Gastrocnemius medialis (tissue), 4 donors: ENCODE measurements at regions not wholly inside any gene's neighbourhood (a gene's known extent, or its start where the extent isn't known, plus 50 kb on each side); places are given as distances from the start of the nearest gene placed in this dataset.

Experiments used
- ATAC-seq, 2 donors: fragments of 150-250 bp; one replicate each; pipeline ENCODE4 v1.9.1; 2016
- DNase-seq, 2 donors: peaks; one replicate each; pipeline ENCODE4 v3.0.0-alpha.2; 2019
- H3K27ac ChIP-seq, 4 donors: fragments of 200-600 bp; sonication (generic); 1 replicate in 1 of 4; 2 replicates in 3 of 4; pipeline ENCODE4 v1.5.1; 2016 to 2018; ENCODE audit warnings: mild to moderate bottlenecking in 2 of 4, moderate library complexity in 1 of 4
- H3K27me3 ChIP-seq, 3 donors: fragments of 200-600 bp; sonication (generic) in 2 of 3; 1 replicate in 1 of 3; 2 replicates in 2 of 3; pipeline versions ENCODE4 v1.5.1 to v1.6.0; 2016 to 2019; ENCODE audit warnings: mild to moderate bottlenecking in 1 of 3, moderate library complexity in 1 of 3
- H3K36me3 ChIP-seq, 2 donors: fragments of 200-600 bp; sonication (generic) in 1 of 2; one replicate each; pipeline ENCODE4 v1.5.1; 2017 to 2018
- H3K4me1 ChIP-seq, 2 donors: fragments of 200-600 bp; sonication (generic) in 1 of 2; one replicate each; pipeline ENCODE4 v1.5.1; 2016 to 2017; ENCODE audit warnings: mild to moderate bottlenecking in 2 of 2
- H3K4me3 ChIP-seq, 4 donors: fragments of 200-600 bp; sonication (generic) in 3 of 4; 1 replicate in 1 of 4; 2 replicates in 3 of 4; pipeline ENCODE4 v1.5.1; 2016 to 2019; ENCODE audit warnings: mild to moderate bottlenecking in 2 of 4
- H3K9me3 ChIP-seq, 3 donors: fragments of 200-600 bp; sonication (generic) in 2 of 3; 1 replicate in 1 of 3; 2 replicates in 2 of 3; pipeline ENCODE4 v1.5.1; 2016 to 2019
- POLR2A ChIP-seq, 2 donors: fragments of 450-650 bp; IDR thresholded peaks; one replicate each; pipeline ENCODE4 v1.6.1; 2017; ENCODE audit warnings: antibody characterized with exemption in 2 of 2, mild to moderate bottlenecking in 2 of 2, moderate library complexity in 2 of 2
- in situ Hi-C, 4 donors: fragments of 200-750 bp; cut with MboI; loops; one replicate each; pipeline versions ENCODE4 v1.15.0 to v1.8.0; 2017; ENCODE audit warnings: low sequenced_read_pairs in 4 of 4
- intact Hi-C: fragments of 100-400 bp; cut with DNase I; formaldehyde crosslinking; loops from one replicate; pipeline ENCODE4 v1.15.1; 2023; ENCODE audit warnings: low total_unique reads
- TF ChIP-seq, protein P1 (sequence below), 5 experiments: fragments of 450-650 bp in 3 of 5; fragments of 200-600 bp in 2 of 5; sonication (generic) in 2 of 5; IDR thresholded peaks in 4 of 5; conservative IDR thresholded peaks in 1 of 5; 1 replicate in 4 of 5; 2 replicates in 1 of 5; pipeline ENCODE4 v1.5.1; 2016 to 2019; ENCODE audit warnings: antibody characterized with exemption in 5 of 5, mild to moderate bottlenecking in 3 of 5, moderate library complexity in 3 of 5

DNA sequence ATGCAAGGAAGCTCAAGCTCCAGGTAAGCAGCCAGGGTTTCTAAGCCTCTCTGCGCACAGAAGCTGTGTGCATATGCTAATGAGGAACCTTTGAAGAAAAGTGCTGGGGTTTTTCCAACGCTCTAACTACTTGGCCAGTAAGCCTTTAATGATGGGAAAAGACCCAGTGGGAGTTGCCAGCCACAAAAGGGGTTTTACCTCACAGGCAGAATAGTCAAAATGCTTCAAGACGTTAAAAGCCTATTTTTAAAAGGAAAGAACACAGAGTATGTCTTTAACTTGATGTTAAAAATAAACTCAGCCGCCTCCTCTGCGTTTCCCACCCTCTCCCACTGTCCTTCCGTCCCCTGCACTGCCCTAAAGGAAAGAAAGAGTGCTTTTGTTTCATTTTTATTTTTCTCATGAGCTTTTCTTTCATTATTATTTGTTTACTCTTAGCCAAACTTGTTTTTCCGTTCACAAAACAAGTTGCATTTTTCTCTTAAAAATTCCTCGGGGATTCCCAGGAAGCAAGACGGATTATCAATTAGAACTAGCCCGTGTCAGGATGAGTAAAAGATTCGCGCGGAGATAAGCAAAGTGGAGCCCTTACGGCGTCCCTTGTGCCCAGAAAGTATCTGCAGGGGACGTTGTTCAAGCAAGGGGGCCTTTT, 209.8 kb upstream of the NUDT4 start:
- DNase-seq, result no peak
- intact Hi-C loops, result no loop called here
- Histone ChIP-seq H3K27ac (peak overlapping the region in 2 of 4 donors; percentile 8 to 48), H3K4me3 (peak overlapping the region; percentile 49 to 61 (median 58)), H3K4me1 (peaks cover 5 to 6% of the 10 kb centered on the region in 2 donors), H3K9me3 (no peaks in the 10 kb centered on the region), H3K27me3 (no peaks in the 10 kb centered on the region), H3K36me3 (no peaks in the 10 kb centered on the region)
- TF ChIP-seq POLR2A (IDR thresholded peaks at IDR 0.05), result no peak
- TF ChIP-seq, protein P1, sequence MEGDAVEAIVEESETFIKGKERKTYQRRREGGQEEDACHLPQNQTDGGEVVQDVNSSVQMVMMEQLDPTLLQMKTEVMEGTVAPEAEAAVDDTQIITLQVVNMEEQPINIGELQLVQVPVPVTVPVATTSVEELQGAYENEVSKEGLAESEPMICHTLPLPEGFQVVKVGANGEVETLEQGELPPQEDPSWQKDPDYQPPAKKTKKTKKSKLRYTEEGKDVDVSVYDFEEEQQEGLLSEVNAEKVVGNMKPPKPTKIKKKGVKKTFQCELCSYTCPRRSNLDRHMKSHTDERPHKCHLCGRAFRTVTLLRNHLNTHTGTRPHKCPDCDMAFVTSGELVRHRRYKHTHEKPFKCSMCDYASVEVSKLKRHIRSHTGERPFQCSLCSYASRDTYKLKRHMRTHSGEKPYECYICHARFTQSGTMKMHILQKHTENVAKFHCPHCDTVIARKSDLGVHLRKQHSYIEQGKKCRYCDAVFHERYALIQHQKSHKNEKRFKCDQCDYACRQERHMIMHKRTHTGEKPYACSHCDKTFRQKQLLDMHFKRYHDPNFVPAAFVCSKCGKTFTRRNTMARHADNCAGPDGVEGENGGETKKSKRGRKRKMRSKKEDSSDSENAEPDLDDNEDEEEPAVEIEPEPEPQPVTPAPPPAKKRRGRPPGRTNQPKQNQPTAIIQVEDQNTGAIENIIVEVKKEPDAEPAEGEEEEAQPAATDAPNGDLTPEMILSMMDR (IDR thresholded peaks at IDR 0.05 in 4 of 5, conservative IDR thresholded peaks at IDR 0.05 in 1 of 5), result no peak
- in situ Hi-C loops, result no loop called here
- no peak for ATAC-seq

DNA sequence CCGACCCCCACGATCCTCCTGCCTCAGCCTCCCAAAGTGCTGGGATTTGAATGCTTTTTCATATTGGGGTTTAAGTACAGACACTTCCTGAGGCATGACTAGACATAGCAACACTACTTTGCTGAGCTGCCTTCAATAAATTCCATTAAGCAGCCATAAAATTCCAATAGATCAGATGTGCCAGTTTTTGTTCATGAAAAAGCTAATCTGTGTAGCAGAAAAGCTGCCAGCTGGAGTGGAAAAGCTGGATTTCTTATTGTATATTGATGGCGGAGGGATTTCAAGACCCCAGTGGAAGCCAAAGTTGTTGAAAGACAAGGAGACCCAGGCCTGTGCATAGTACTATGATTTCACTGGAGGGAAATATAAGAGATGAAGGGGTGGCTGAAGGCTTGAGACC, 209.0 kb upstream of the NUDT4 start:
- no peak overlapping the region for H3K27ac ChIP-seq
- ATAC-seq, result no peak
- TF ChIP-seq, protein P1 (IDR thresholded peaks at IDR 0.05 in 4 of 5, conservative IDR thresholded peaks at IDR 0.05 in 1 of 5), result no peak
- TF ChIP-seq POLR2A (IDR thresholded peaks at IDR 0.05), result no peak
- peak overlapping the region; percentile 49 to 61 (median 58) for H3K4me3 ChIP-seq
- in situ Hi-C loops, result no loop called here
- intact Hi-C loops, result no loop called here
- H3K4me1 ChIP-seq, result peaks cover 11 to 12% of the 10 kb centered on the region in 2 donors
- no peak for DNase-seq
- no peaks in the 10 kb centered on the region for H3K27me3 ChIP-seq
- H3K36me3 ChIP-seq, result no peaks in the 10 kb centered on the region
- H3K9me3 ChIP-seq, result no peaks in the 10 kb centered on the region

GRCh38 chr12:93169536-93169935, 208.2 kb upstream of the NUDT4 start:
- Histone ChIP-seq H3K9me3 (no peaks in the 10 kb centered on the region), H3K27me3 (no peaks in the 10 kb centered on the region), H3K4me3 (no peak overlapping the region), H3K36me3 (no peaks in the 10 kb centered on the region), H3K4me1 (peaks cover 18 to 19% of the 10 kb centered on the region in 2 donors), H3K27ac (no peak overlapping the region)
- TF ChIP-seq, protein P1 (IDR thresholded peaks at IDR 0.05 in 4 of 5, conservative IDR thresholded peaks at IDR 0.05 in 1 of 5), result no peak
- TF ChIP-seq POLR2A (IDR thresholded peaks at IDR 0.05), result no peak
- intact Hi-C loops (no loop called here), in situ Hi-C loops (no loop called here)
- no peak for ATAC-seq
- no peak for DNase-seq

DNA sequence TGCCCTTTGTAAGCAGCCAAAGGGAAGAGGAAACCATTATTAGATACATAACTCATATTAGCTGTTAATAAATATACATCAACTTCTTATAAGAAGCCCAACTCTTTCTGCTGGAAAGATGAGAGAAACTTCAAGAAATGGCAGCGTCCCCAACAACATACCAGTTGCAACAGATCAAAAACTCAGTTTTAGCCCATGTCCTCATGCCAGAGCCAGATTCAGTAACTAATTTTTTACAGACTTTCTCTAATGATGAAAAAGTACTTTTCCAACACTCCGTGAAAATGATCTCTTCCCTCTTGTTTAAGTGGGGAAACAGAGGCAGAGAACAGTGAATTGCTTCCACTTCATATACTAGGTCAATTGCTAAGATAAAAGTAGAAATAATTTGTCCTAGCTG, 206.8 kb upstream of the NUDT4 start:
- TF ChIP-seq, protein P1 (IDR thresholded peaks at IDR 0.05 in 4 of 5, conservative IDR thresholded peaks at IDR 0.05 in 1 of 5), result no peak
- no peak for TF ChIP-seq POLR2A (IDR thresholded peaks at IDR 0.05)
- ATAC-seq (no peak), DNase-seq (no peak)
- Histone ChIP-seq H3K4me3 (no peak overlapping the region), H3K27ac (no peak overlapping the region), H3K9me3 (no peaks in the 10 kb centered on the region), H3K4me1 (peaks cover 27 to 33% of the 10 kb centered on the region in 2 donors), H3K27me3 (no peaks in the 10 kb centered on the region), H3K36me3 (no peaks in the 10 kb centered on the region)
- intact Hi-C loops (no loop called here), in situ Hi-C loops (no loop called here)
